ENCODE measurements at regions not wholly inside any gene's neighbourhood (a gene's known extent, or its start where the extent isn't known, plus 50 kb on each side); places are given as distances from the start of the nearest gene placed in this dataset.

DNA sequence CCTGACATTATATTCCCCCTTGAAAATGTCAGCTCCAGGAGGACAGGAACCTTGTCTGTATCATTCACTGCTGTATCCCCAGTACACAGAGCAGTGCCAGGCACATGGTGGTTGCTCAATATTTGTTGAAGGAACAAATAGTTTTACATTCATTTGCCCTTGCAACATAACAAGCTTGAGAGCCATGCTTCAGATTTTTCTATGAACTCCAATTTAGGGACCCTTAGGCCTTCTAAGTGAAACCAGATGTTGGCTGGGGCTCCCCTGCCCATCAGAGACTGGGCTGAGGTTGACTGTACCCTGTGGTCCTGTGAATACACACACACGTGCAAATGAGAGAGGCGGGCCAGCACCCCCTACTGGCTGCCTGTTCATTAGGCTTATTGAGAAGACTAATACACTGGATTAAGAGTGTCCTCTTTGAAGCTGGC lies 214.9 kb upstream of the WWC1 start:
- intact Hi-C loops (cut with DNase I), result no loop called here
- H3K27me3 ChIP-seq (ENCODE audit: control insufficient read depth in 1 of 2, insufficient read depth in 2 of 2, low read length in 1 of 2), result peaks cover 0 to 1% of the 10 kb centered on the region in 2 donors
- no peaks in the 10 kb centered on the region for H3K4me1 ChIP-seq (ENCODE audit: control insufficient read depth in 1 of 2, insufficient read depth in 2 of 2, low read length in 2 of 2)
- H3K36me3 ChIP-seq (ENCODE audit: control insufficient read depth in 1 of 2, insufficient read depth in 2 of 2, low read length in 1 of 2), result no peaks in the 10 kb centered on the region
- no peak overlapping the region for H3K4me3 ChIP-seq (ENCODE audit: low read length in 2 of 2)
- DNase-seq (no peak), ATAC-seq (ENCODE audit: low FRiP score) (peak; percentile 41)
- 45 to 47% methylated on average over 2 of the region's 2 CpGs for WGBS, 2 donors
- H3K9me3 ChIP-seq (ENCODE audit: control insufficient read depth, low read length), result no peaks in the 10 kb centered on the region
- no peak overlapping the region for H3K27ac ChIP-seq (ENCODE audit: low read depth in 1 of 2, low read length in 2 of 2)

DNA sequence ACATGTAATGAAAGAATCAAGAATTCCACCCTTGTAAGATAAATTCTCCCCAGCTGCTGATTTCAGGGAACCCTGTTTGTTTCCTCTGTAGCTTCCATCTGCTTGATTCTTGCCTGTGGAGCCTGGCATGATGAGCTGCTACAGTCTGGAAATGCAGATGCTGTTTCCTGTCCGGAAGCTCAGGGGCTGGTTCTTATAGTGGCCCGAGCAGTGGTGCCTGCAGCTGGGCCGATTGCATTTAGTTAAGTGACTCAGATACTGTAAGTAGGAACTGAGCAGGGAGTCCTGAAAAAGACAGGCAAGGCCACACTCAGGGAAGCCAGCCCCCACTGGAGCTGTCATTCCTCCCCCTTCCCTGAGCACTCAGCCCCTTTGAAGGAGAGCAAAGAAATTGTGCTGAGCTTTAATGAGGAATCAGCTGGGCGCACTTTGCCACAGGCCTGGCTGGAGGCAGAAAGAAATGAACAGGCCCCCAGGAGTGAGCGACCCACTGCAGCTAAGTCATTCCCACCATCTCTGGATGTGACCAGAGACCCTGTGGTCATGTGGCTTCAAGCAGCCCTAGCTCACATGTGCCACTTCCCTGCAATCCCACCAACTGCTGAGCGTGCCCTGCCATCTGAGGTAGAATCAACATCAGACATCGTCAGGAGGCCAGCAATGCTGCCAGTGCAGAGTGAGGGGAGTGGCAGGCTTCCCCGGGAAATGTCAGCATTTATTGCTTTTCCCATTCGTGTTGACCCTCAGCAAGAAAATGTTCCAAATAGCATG lies 206.0 kb upstream of the WWC1 start:
- Histone ChIP-seq H3K27ac (ENCODE audit: low read depth in 1 of 2, low read length in 2 of 2) (no peak overlapping the region), H3K36me3 (ENCODE audit: control insufficient read depth in 1 of 2, insufficient read depth in 2 of 2, low read length in 1 of 2) (no peaks in the 10 kb centered on the region), H3K4me1 (ENCODE audit: control insufficient read depth in 1 of 2, insufficient read depth in 2 of 2, low read length in 2 of 2) (peaks cover 0 to 2% of the 10 kb centered on the region in 2 donors), H3K9me3 (ENCODE audit: control insufficient read depth, low read length) (no peaks in the 10 kb centered on the region), H3K27me3 (ENCODE audit: control insufficient read depth in 1 of 2, insufficient read depth in 2 of 2, low read length in 1 of 2) (peaks cover 0 to 2% of the 10 kb centered on the region in 2 donors), H3K4me3 (ENCODE audit: low read length in 2 of 2) (no peak overlapping the region)
- no peak for DNase-seq
- WGBS, 2 donors, result 47% methylated on average over 9 of the region's 9 CpGs
- intact Hi-C loops (cut with DNase I), result no loop called here
- ATAC-seq (ENCODE audit: low FRiP score), result no peak

DNA sequence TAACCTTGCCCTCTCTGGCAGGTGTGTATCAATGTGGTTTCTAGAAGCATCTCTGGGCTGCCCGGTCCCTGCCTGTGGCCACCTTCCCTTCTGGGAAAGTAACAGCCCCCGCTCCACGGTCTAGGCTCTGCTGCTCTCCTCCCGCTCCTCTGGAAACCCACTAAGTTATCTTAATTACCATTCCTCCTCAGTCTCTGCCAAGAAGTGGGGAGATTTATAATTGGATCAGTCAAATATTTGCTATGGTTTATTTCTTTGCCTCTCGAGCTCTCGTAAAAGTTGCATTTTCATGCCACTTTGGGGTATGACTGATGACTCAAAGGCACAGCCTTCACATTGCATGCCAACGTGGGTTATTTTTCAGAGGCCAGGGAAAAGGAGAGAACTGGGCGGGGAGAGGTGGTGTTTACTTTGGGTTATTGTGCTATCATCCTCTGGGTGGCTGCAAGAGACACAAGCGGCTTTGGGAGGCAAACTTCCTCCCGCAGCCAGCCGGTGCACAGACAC lies 205.3 kb upstream of the WWC1 start:
- no peak overlapping the region for H3K4me3 ChIP-seq (ENCODE audit: low read length in 2 of 2)
- no peak for DNase-seq
- no peaks in the 10 kb centered on the region for H3K36me3 ChIP-seq (ENCODE audit: control insufficient read depth in 1 of 2, insufficient read depth in 2 of 2, low read length in 1 of 2)
- intact Hi-C loops (cut with DNase I), result no loop called here
- no peak overlapping the region for H3K27ac ChIP-seq (ENCODE audit: low read depth in 1 of 2, low read length in 2 of 2)
- no peak for ATAC-seq (ENCODE audit: low FRiP score)
- no peaks in the 10 kb centered on the region for H3K9me3 ChIP-seq (ENCODE audit: control insufficient read depth, low read length)
- peaks cover 0 to 2% of the 10 kb centered on the region in 2 donors for H3K27me3 ChIP-seq (ENCODE audit: control insufficient read depth in 1 of 2, insufficient read depth in 2 of 2, low read length in 1 of 2)
- 6 to 9% methylated on average over 11 of the region's 11 CpGs for WGBS, 2 donors
- H3K4me1 ChIP-seq (ENCODE audit: control insufficient read depth in 1 of 2, insufficient read depth in 2 of 2, low read length in 2 of 2), result peaks cover 0 to 2% of the 10 kb centered on the region in 2 donors

- Histone ChIP-seq H3K36me3 (ENCODE audit: control insufficient read depth in 1 of 2, insufficient read depth in 2 of 2, low read length in 1 of 2) (no peaks in the 10 kb centered on the region), H3K9me3 (ENCODE audit: control insufficient read depth, low read length) (no peaks in the 10 kb centered on the region), H3K4me1 (ENCODE audit: control insufficient read depth in 1 of 2, insufficient read depth in 2 of 2, low read length in 2 of 2) (peaks cover 0 to 2% of the 10 kb centered on the region in 2 donors), H3K4me3 (ENCODE audit: low read length in 2 of 2) (no peak overlapping the region), H3K27ac (ENCODE audit: low read depth in 1 of 2, low read length in 2 of 2) (no peak overlapping the region), H3K27me3 (ENCODE audit: control insufficient read depth in 1 of 2, insufficient read depth in 2 of 2, low read length in 1 of 2) (peaks cover 0 to 2% of the 10 kb centered on the region in 2 donors)
- DNase-seq, result no peak
- 70 to 80% methylated on average over 2 of the region's 2 CpGs for WGBS, 2 donors
- intact Hi-C loops (cut with DNase I), result no loop called here
- no peak for ATAC-seq (ENCODE audit: low FRiP score)
Observed at GRCh38 chr5:168086746-168087145, 204.7 kb upstream of the WWC1 start.

DNA sequence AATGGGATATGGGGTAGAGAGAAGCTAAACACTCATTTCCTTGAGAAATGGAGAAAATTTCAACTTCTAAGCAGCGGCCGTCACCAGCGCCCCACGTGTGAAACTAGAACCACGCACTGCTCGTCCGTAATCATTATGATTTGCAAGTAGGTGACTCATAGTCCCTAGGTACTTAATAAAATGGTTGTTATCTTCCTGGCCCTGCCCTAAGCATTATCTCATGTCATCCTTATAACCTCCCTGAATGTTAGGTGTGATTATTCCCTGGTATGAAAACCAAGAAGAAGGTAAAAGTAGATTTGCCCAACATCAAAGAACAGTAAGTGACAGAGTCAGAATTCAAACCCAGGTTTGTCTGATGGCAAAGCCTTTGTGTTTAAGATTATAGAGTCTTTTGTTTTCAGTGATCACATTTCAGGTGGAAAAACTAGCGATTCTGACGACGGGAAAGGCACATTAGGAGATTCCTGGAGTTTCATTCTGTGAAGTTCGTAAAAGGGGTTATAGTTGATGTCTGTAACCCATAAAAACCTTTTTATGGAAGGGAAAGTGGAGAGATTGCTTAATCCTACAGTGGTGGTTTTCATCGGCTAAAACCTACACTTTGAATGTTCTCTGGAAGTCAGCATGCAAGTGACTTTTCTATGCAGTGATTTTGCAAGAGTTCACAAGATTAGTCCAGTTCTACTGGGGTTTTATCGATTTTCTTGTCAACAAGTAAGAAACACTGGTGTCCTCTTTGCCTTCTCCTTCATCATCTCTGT lies 202.9 kb upstream of the WWC1 start:
- peaks cover 0 to 2% of the 10 kb centered on the region in 2 donors for H3K4me1 ChIP-seq (ENCODE audit: control insufficient read depth in 1 of 2, insufficient read depth in 2 of 2, low read length in 2 of 2)

DNA sequence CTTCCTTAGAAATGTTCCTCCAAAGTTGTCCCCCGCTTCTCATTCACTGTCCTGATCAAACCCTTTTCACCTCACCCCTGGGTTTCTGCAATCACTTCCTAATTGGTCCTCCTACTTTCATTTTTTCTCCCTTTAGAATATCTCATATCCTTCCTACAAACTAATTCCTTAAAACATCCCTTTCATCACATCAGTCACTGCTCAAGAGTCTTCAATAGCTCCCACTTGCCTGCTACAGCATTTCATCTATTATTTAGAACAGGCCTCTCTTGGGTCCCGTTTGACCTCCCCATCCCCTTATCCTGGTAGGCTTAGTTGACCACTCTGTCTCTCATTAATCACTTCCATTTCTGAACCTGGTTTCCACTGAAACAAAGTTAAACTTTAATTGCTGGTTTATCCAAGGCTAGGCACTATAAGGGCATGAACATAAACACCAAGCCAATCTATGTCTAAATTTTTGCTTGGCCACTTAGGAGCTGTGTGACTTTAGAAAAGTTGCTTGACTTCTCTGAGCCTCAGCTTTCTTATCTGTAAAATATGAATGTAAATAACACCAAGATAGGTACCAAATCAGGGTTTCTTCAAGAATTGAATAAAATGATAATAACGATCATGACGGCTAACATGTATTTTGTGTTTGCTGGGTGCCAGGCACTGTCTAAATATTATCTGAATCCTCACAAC lies 202.1 kb upstream of the WWC1 start:
- ATAC-seq (ENCODE audit: low FRiP score), result no peak
- H3K4me1 ChIP-seq (ENCODE audit: control insufficient read depth in 1 of 2, insufficient read depth in 2 of 2, low read length in 2 of 2), result peaks cover 0 to 2% of the 10 kb centered on the region in 2 donors
- intact Hi-C loops (cut with DNase I), result no loop called here

More for the DNA sequence above, 202.9 kb upstream of the WWC1 start:
- Histone ChIP-seq H3K27ac (ENCODE audit: low read depth in 1 of 2, low read length in 2 of 2) (no peak overlapping the region), H3K27me3 (ENCODE audit: control insufficient read depth in 1 of 2, insufficient read depth in 2 of 2, low read length in 1 of 2) (peaks cover 0 to 2% of the 10 kb centered on the region in 2 donors), H3K9me3 (ENCODE audit: control insufficient read depth, low read length) (no peaks in the 10 kb centered on the region), H3K4me3 (ENCODE audit: low read length in 2 of 2) (no peak overlapping the region), H3K36me3 (ENCODE audit: control insufficient read depth in 1 of 2, insufficient read depth in 2 of 2, low read length in 1 of 2) (no peaks in the 10 kb centered on the region)
- intact Hi-C loops (cut with DNase I), result no loop called here
- ATAC-seq (ENCODE audit: low FRiP score), result no peak
- DNase-seq, result no peak
- 92 to 93% methylated on average over 13 of the region's 13 CpGs for WGBS, 2 donors

GRCh38 chr5:168092209-168093185 lies 198.9 kb upstream of the WWC1 start:
- H3K27me3 ChIP-seq (ENCODE audit: control insufficient read depth in 1 of 2, insufficient read depth in 2 of 2, low read length in 1 of 2), result no peaks in the 10 kb centered on the region
- no peaks in the 10 kb centered on the region for H3K9me3 ChIP-seq (ENCODE audit: control insufficient read depth, low read length)
- H3K4me3 ChIP-seq (ENCODE audit: low read length in 2 of 2), result no peak overlapping the region
- no peak overlapping the region for H3K27ac ChIP-seq (ENCODE audit: low read depth in 1 of 2, low read length in 2 of 2)
- DNase-seq (no peak), ATAC-seq (ENCODE audit: low FRiP score) (no peak)
- intact Hi-C loops (cut with DNase I), result no loop called here
- 75 to 82% methylated on average over 8 of the region's 8 CpGs for WGBS, 2 donors
- H3K4me1 ChIP-seq (ENCODE audit: control insufficient read depth in 1 of 2, insufficient read depth in 2 of 2, low read length in 2 of 2), result no peaks in the 10 kb centered on the region
- H3K36me3 ChIP-seq (ENCODE audit: control insufficient read depth in 1 of 2, insufficient read depth in 2 of 2, low read length in 1 of 2), result no peaks in the 10 kb centered on the region

More for the DNA sequence above, 202.1 kb upstream of the WWC1 start:
- DNase-seq, result no peak
- Histone ChIP-seq H3K27me3 (ENCODE audit: control insufficient read depth in 1 of 2, insufficient read depth in 2 of 2, low read length in 1 of 2) (peaks cover 0 to 2% of the 10 kb centered on the region in 2 donors), H3K9me3 (ENCODE audit: control insufficient read depth, low read length) (no peaks in the 10 kb centered on the region), H3K27ac (ENCODE audit: low read depth in 1 of 2, low read length in 2 of 2) (no peak overlapping the region), H3K4me3 (ENCODE audit: low read length in 2 of 2) (no peak overlapping the region), H3K36me3 (ENCODE audit: control insufficient read depth in 1 of 2, insufficient read depth in 2 of 2, low read length in 1 of 2) (no peaks in the 10 kb centered on the region)
- WGBS, 2 donors, result 95 to 98% methylated on average over 4 of the region's 4 CpGs

All from aorta (tissue), 5 donors.